OCI-LY7 (cell line): ENCODE measurements at regions not wholly inside any gene's neighbourhood (a gene's known extent, or its start where the extent isn't known, plus 50 kb on each side); places are given as distances from the start of the nearest gene placed in this dataset.

Experiments used
- BruUV-seq: library from RNA; stranded (reverse); fragments of 400-500 nt; replicated peaks from 2 replicates; lab custom pipeline; 2021; lab: Mats Ljungman, UMichigan
- CTCF ChIA-PET: fragments of 300-600 bp; sonication (Branson Sonifier 250); formaldehyde crosslinking; loops from one replicate; lab custom pipeline; 2022; ENCODE audit warnings: antibody characterized with exemption; ENCODE audit not compliant: unreplicated experiment; lab: Charles Lee
- POLR2A ChIA-PET: fragments of 300-600 bp; sonication (Branson Sonifier 250); formaldehyde crosslinking; loops from one replicate; lab custom pipeline; 2022; ENCODE audit warnings: antibody characterized with exemption; lab: Charles Lee
- DNase-seq: peaks from one replicate; pipeline ENCODE4 v3.0.0-alpha.2; 2015; ENCODE audit warnings: low spot score
- H2AFZ ChIP-seq: fragments of 200-600 bp; sonication (generic), shearing (Covaris generic); 2 replicates; pipeline ENCODE4 v1.6.1; 2014; ENCODE audit warnings: mild to moderate bottlenecking, antibody characterized with exemption, low read length, moderate library complexity
- H3K27ac ChIP-seq: fragments of 200-600 bp; sonication (generic); 2 replicates; pipeline ENCODE4 v1.5.1; 2014; ENCODE audit warnings: mixed run types, low read depth, mild to moderate bottlenecking, moderate library complexity, low read length, inconsistent platforms; ENCODE audit not compliant: poor library complexity, severe bottlenecking
- H3K36me3 ChIP-seq: fragments of 200-600 bp; sonication (generic); 2 replicates; pipeline ENCODE4 v1.6.1; 2014; ENCODE audit warnings: mild to moderate bottlenecking, antibody characterized with exemption, low read length, moderate library complexity, mixed read lengths; ENCODE audit not compliant: insufficient read depth
- H3K4me1 ChIP-seq: fragments of 200-600 bp; sonication (generic); 2 replicates; pipeline ENCODE4 v1.5.1; 2014; ENCODE audit warnings: mild to moderate bottlenecking, low read length; ENCODE audit not compliant: insufficient read depth, poor library complexity, severe bottlenecking
- H3K4me2 ChIP-seq: fragments of 200-600 bp; sonication (generic); 2 replicates; pipeline ENCODE4 v1.6.1; 2014; ENCODE audit warnings: mild to moderate bottlenecking, low read length
- H3K4me3 ChIP-seq: fragments of 200-600 bp; sonication (generic); 2 replicates; pipeline ENCODE4 v1.5.1; 2014; ENCODE audit warnings: mild to moderate bottlenecking, low read depth, low read length; ENCODE audit not compliant: poor library complexity, severe bottlenecking
- H3K79me2 ChIP-seq: fragments of 200-600 bp; sonication (generic); 2 replicates; pipeline ENCODE4 v1.6.1; 2016; ENCODE audit warnings: low read depth, mild to moderate bottlenecking, low read length, moderate library complexity, mixed read lengths; ENCODE audit not compliant: insufficient read depth
- H3K9me2 ChIP-seq: fragments of 200-600 bp; sonication (generic); 2 replicates; pipeline ENCODE4 v1.6.1; 2016; ENCODE audit warnings: mild to moderate bottlenecking, low read length, mixed read lengths; ENCODE audit not compliant: insufficient read depth
- H3K9me3 ChIP-seq: fragments of 200-600 bp; sonication (generic); 2 replicates; pipeline ENCODE4 v1.6.1; 2014; ENCODE audit warnings: mild to moderate bottlenecking, mixed run types, low read length, mixed read lengths
- H4K20me1 ChIP-seq: fragments of 200-600 bp; sonication (generic); 2 replicates; pipeline ENCODE4 v1.6.1; 2014; ENCODE audit warnings: mild to moderate bottlenecking, antibody characterized with exemption, low read length, moderate library complexity, mixed read lengths; ENCODE audit not compliant: insufficient read depth
- EZH2phosphoT487 ChIP-seq: fragments of 200-600 bp; sonication (generic); IDR thresholded peaks from 2 replicates; pipeline ENCODE4 v1.6.1; 2018; ENCODE audit warnings: low read depth, borderline replicate concordance, mild to moderate bottlenecking, mixed run types, antibody characterized with exemption, low read length, moderate library complexity, mixed read lengths
- intact Hi-C: fragments of 100-400 bp; cut with micrococcal nuclease; formaldehyde crosslinking; loops from one replicate; pipeline ENCODE4 v1.10.0; 2022; ENCODE audit not compliant: unreplicated experiment
- TF ChIP-seq, protein P1 (sequence below): fragments of 200-600 bp; sonication (generic); conservative IDR thresholded peaks from 2 replicates; pipeline ENCODE4 v1.5.1; 2014; ENCODE audit warnings: mild to moderate bottlenecking, antibody characterized with exemption, low read length, moderate library complexity, mixed read lengths

DNA sequence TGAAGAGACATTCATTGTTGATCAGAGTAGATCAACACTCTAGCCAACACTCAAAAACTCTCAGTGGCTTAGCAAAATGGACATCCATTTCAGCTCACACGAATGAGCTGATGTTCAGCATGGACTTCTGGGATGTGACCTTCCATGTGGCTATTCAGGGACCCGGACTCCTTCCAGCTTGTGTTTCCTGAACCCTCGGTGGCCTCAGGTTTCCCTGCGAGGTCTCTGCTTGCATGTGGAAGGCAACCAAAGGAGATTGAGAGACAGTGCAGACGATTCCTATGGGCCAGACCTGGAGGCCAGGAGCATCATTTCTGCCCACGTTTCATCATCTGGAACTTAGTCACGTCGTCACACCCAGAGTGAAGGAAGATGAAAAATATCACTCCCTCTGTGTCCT is 1137.4 kb downstream of the TBC1D22A start:
- H3K9me3 ChIP-seq = peaks cover 9% of the 10 kb centered on the region
- H3K36me3 ChIP-seq = no peaks in the 10 kb centered on the region
- H3K27ac ChIP-seq = no peak overlapping the region
- BruUV-seq = no TSS peak
- ChIA-PET POLR2A (no interaction called here), CTCF (no interaction called here)
- TF ChIP-seq, protein P1, sequence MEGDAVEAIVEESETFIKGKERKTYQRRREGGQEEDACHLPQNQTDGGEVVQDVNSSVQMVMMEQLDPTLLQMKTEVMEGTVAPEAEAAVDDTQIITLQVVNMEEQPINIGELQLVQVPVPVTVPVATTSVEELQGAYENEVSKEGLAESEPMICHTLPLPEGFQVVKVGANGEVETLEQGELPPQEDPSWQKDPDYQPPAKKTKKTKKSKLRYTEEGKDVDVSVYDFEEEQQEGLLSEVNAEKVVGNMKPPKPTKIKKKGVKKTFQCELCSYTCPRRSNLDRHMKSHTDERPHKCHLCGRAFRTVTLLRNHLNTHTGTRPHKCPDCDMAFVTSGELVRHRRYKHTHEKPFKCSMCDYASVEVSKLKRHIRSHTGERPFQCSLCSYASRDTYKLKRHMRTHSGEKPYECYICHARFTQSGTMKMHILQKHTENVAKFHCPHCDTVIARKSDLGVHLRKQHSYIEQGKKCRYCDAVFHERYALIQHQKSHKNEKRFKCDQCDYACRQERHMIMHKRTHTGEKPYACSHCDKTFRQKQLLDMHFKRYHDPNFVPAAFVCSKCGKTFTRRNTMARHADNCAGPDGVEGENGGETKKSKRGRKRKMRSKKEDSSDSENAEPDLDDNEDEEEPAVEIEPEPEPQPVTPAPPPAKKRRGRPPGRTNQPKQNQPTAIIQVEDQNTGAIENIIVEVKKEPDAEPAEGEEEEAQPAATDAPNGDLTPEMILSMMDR = no peak
- no peak for TF ChIP-seq EZH2phosphoT487
- H2AFZ ChIP-seq = no peak overlapping the region
- H3K4me2 ChIP-seq = no peak overlapping the region
- DNase-seq = no peak
- H3K4me3 ChIP-seq = no peak overlapping the region
- no peaks in the 10 kb centered on the region for H3K9me2 ChIP-seq
- no peaks in the 10 kb centered on the region for H3K4me1 ChIP-seq
- intact Hi-C loops = no loop called here
- H4K20me1 ChIP-seq = no peaks in the 10 kb centered on the region
- H3K79me2 ChIP-seq = no peaks in the 10 kb centered on the region

DNA sequence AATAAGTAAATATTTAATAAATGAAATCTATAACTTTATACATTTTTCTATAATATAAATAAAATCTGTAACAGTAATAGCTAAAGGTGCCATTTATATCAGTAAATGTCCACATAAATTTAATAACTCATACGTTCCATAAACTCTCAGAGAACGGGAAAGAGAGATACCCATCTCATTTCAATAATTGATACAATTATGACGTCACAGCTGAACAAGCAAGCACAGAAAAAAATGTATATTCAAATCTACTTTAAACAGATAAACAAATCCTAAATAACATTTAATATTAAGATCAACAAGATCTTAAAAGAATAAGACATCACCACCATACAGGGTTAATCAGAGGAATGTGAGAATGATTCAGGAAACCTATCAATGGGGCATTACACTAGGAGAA is 1136.5 kb downstream of the TBC1D22A start:
- Histone ChIP-seq H3K36me3 (no peaks in the 10 kb centered on the region), H3K4me2 (no peak overlapping the region), H3K4me3 (no peak overlapping the region), H3K9me2 (no peaks in the 10 kb centered on the region), H3K4me1 (no peaks in the 10 kb centered on the region), H3K9me3 (peaks cover 18% of the 10 kb centered on the region), H3K79me2 (no peaks in the 10 kb centered on the region), H4K20me1 (no peaks in the 10 kb centered on the region), H2AFZ (no peak overlapping the region), H3K27ac (no peak overlapping the region)
- intact Hi-C loops = no loop called here
- BruUV-seq = no TSS peak
- ChIA-PET CTCF (no interaction called here), POLR2A (interaction anchor here (0.6 to 0.9 kb wide), 2 partner anchors 30 to 33 kb away, joined by 3 read pairs; no protein-coding TSS in a partner anchor)
- no peak for DNase-seq
- TF ChIP-seq EZH2phosphoT487 = no peak
- TF ChIP-seq, protein P1 = no peak

DNA sequence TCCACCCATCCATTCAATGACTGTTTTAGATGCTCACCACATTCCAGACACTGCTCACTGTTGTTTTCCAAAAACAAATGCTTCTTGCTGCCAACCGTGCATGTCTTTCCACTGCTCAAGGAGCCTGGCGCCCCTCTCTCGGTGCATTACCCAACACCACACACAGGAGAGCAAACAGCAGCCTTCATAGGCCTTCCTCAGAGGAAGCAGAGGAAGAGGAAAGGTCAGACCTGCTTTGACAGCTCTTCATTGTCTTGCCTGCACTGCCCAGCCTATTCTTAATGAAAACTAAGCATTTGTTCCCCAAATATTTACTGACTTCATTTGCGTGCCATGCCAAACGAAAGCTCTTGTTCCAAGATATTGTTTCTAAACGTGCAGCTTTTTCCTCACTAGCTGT is 1129.2 kb downstream of the TBC1D22A start:
- H3K4me1 ChIP-seq = no peaks in the 10 kb centered on the region
- H3K79me2 ChIP-seq = no peaks in the 10 kb centered on the region
- H4K20me1 ChIP-seq = no peaks in the 10 kb centered on the region
- ChIA-PET CTCF (no interaction called here), POLR2A (no interaction called here)
- H3K27ac ChIP-seq = no peak overlapping the region
- H3K9me2 ChIP-seq = no peaks in the 10 kb centered on the region
- H3K4me2 ChIP-seq = no peak overlapping the region
- H3K36me3 ChIP-seq = no peaks in the 10 kb centered on the region
- no peak overlapping the region for H3K4me3 ChIP-seq
- no TSS peak for BruUV-seq
- TF ChIP-seq, protein P1 = no peak
- no peak for TF ChIP-seq EZH2phosphoT487
- no peak for DNase-seq
- intact Hi-C loops = no loop called here
- no peak overlapping the region for H2AFZ ChIP-seq
- H3K9me3 ChIP-seq = peaks cover 23% of the 10 kb centered on the region
